GM12865 (cell line): ENCODE measurements at regions not wholly inside any gene's neighbourhood (a gene's known extent, or its start where the extent isn't known, plus 50 kb on each side); places are given as distances from the start of the nearest gene placed in this dataset.

ENCODE experiments used
- DNase-seq: peaks from one replicate; pipeline ENCODE4 v3.0.0; 2010; ENCODE audit warnings: low read depth
- H3K4me3 ChIP-seq: 2 replicates; pipeline ENCODE4 v1.5.1; 2011; ENCODE audit warnings: mild to moderate bottlenecking, low read depth, low read length, control low read depth
- CTCF ChIP-seq: IDR thresholded peaks from 2 replicates; pipeline ENCODE4 v1.5.1; 2011; ENCODE audit warnings: low read length, control low read depth, low read depth, inconsistent platforms; ENCODE audit not compliant: insufficient read depth; ENCODE audit errors: missing control alignments

DNA sequence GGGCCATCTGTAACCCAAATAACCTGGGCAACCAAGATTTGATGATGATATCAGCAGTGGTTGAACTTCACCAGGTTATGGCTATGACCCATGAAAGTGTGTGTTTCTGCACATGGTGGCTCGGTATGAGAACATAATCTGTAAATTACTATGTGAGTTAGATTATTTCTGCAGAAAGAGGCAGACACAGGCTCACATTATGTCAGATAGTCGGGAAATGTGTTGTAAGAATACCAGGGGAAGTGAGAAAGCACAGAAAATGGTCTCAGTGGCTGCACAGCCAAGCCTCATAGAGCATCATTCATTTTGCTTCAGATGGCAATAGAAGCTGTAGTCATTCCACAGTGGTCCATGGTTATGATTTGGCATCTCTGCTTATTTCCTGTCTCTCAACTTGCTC is 63.0 kb upstream of the RBPJ start:
- TF ChIP-seq CTCF: no peak
- DNase-seq: peak; percentile 28
- no peak overlapping the region for H3K4me3 ChIP-seq

GRCh38 chr4:26260571-26260970 is 60.2 kb upstream of the RBPJ start:
- DNase-seq: no peak
- H3K4me3 ChIP-seq: no peak overlapping the region
- no peak for TF ChIP-seq CTCF

GRCh38 chr4:26261405-26261804 is 59.4 kb upstream of the RBPJ start:
- no peak overlapping the region for H3K4me3 ChIP-seq
- no peak for DNase-seq
- no peak for TF ChIP-seq CTCF

GRCh38 chr4:26263165-26263564 is 57.6 kb upstream of the RBPJ start:
- DNase-seq: peak; percentile 40
- no peak for TF ChIP-seq CTCF
- H3K4me3 ChIP-seq: no peak overlapping the region

DNA sequence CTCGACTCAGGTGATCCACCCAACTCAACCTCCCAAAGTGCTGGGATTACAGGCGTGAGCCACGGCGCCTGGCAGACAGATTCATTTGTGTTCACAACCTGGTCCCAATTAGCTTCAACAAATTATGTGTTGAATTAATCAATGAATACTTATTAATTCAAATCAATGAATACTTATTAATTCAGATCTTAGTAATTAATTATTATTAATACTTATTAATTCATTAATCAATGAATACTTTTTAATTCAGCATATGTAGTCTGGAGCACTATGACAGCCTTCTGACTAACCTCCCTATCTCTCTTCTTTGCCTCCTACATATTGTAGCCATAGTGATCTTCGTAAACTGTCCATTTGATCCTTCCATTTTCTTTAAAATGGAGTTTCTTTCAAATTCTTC is 56.7 kb upstream of the RBPJ start:
- no peak overlapping the region for H3K4me3 ChIP-seq
- no peak for DNase-seq
- TF ChIP-seq CTCF: no peak

DNA sequence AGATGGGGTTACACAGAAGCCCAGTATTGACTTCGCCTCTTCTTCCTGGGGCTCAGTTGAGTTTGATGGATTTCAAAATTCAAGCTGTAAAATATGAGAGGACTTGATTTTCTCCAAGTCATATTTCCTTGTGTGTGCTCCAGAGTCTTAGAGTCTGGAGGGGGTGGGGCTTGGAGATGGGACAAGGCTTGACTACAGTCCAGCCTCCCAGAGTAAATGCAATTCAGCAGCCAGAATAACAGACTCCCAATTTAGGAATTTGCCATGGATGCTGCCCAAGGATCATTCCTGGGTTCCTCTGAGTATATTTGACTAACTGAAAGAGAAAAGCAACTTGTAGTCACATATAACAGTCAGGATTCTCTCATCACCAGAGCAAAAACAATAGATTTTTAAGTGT is 53.7 kb upstream of the RBPJ start:
- no peak for DNase-seq
- TF ChIP-seq CTCF: no peak
- no peak overlapping the region for H3K4me3 ChIP-seq

DNA sequence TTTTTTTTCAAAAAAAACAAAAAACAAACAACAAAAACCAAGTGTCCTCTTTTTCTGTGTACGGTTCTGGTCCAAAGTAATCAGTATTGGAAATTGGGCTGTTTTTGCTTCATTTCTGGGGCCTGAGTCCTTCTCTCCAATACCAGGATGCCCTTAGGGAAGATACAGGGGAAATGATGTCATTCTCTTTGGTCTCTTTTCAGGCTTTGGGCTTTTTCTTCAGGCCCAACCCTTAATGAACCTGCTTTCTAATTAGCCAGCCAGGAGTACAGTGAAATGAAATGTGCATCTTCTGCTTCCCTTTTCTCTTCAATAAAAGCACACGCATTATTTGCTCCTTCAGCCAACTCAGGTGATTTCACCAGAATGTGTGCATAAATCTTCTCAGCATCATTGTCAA is 52.6 kb upstream of the RBPJ start:
- no peak for TF ChIP-seq CTCF
- DNase-seq: no peak
- no peak overlapping the region for H3K4me3 ChIP-seq
